HepG2 (cell line): ENCODE measurements at regions not wholly inside any gene's neighbourhood (a gene's known extent, or its start where the extent isn't known, plus 50 kb on each side); places are given as distances from the start of the nearest gene placed in this dataset.

Source experiments
- ATAC-seq: fragments of 200-7000 bp; cut with Tn5 transposase; 3 replicates; pipeline ENCODE4 v1.9.1; 2020; ENCODE audit warnings: mild to moderate bottlenecking, moderate library complexity
- BruUV-seq: library from RNA; stranded (reverse); fragments of 400-500 nt; replicated peaks from 2 replicates; lab custom pipeline; 2021; lab: Mats Ljungman, UMichigan
- CTCF ChIA-PET: fragments of 300-600 bp; formaldehyde crosslinking; extraction: SDS; loops from one replicate; lab custom pipeline; 2021; ENCODE audit warnings: low total read pairs, inconsistent platforms, low intra/inter-chr PET ratio; lab: Yijun Ruan, JAX
- POLR2A ChIA-PET: fragments of 350-600 bp; sonication (Branson Sonifier 250); formaldehyde crosslinking; loops from one replicate; lab custom pipeline; 2020; ENCODE audit warnings: antibody characterized with exemption, inconsistent platforms; lab: Yijun Ruan, JAX
- DNase-seq: peaks from one replicate; pipeline ENCODE4 v3.0.0-alpha.2; 2015; ENCODE audit warnings: low spot score
- FAIRE-seq: peaks from 3 replicates; lab custom pipeline; 2011; peaks lifted over from hg19 to GRCh38; lab: Jason Lieb, UNC
- H2AFZ ChIP-seq: one replicate; pipeline ENCODE4 v1.6.1; 2011; ENCODE audit warnings: low read length, inconsistent platforms
- H3K27ac ChIP-seq: fragments of 300-600 bp; 3 replicates; pipeline ENCODE4 v1.8.0; 2011; ENCODE audit warnings: mixed run types, mild to moderate bottlenecking, mixed read lengths, low read length, inconsistent platforms; ENCODE audit not compliant: insufficient read depth; ENCODE audit errors: extremely low read length
- H3K27me3 ChIP-seq, 2 experiments: fragments of 200-600 bp in 1 of 2; 2 replicates in 1 of 2; 3 replicates in 1 of 2; pipeline versions ENCODE4 v1.6.0 to v1.8.0; 2011; ENCODE audit warnings: low read length in 2 of 2, mild to moderate bottlenecking in 2 of 2, moderate library complexity in 2 of 2, inconsistent platforms in 1 of 2; ENCODE audit not compliant: insufficient read depth in 2 of 2, control insufficient read depth in 1 of 2
- H3K36me3 ChIP-seq, 2 experiments: fragments of 200-600 bp in 1 of 2; replicated peaks in 1 of 2; 2 replicates in 1 of 2; 3 replicates in 1 of 2; pipeline versions ENCODE4 v1.5.1 to v1.8.0; 2011; ENCODE audit warnings: low read length in 2 of 2, inconsistent platforms in 1 of 2; ENCODE audit not compliant: insufficient read depth in 2 of 2, control insufficient read depth in 1 of 2
- H3K4me1 ChIP-seq: 2 replicates; pipeline ENCODE4 v1.5.1; 2012; ENCODE audit warnings: low read length, inconsistent platforms; ENCODE audit not compliant: insufficient read depth
- H3K4me2 ChIP-seq: 2 replicates; pipeline ENCODE4 v1.6.0; 2011; ENCODE audit warnings: low read depth, low read length, inconsistent platforms
- H3K4me3 ChIP-seq, 3 experiments: fragments of 200-600 bp in 1 of 3; sonication (generic), shearing (Covaris generic) in 1 of 3; replicated peaks in 1 of 3; 2 replicates each; pipeline ENCODE4 v1.5.1; 2011 to 2016; ENCODE audit warnings: low read length in 3 of 3, inconsistent platforms in 2 of 3, low read depth in 2 of 3, mild to moderate bottlenecking in 2 of 3, control low read depth in 1 of 3, mixed read lengths in 1 of 3; ENCODE audit not compliant: insufficient read depth in 1 of 3
- H3K79me2 ChIP-seq: one replicate; pipeline ENCODE4 v1.6.1; 2011; ENCODE audit warnings: low read length, inconsistent platforms; ENCODE audit not compliant: insufficient read depth
- H3K9ac ChIP-seq: 2 replicates; pipeline ENCODE4 v1.6.0; 2011; ENCODE audit warnings: mild to moderate bottlenecking, low read depth, low read length, inconsistent platforms; ENCODE audit not compliant: insufficient read depth
- H3K9me3 ChIP-seq: 2 replicates; pipeline ENCODE4 v1.5.1; 2012; ENCODE audit warnings: mild to moderate bottlenecking, low read length
- H4K20me1 ChIP-seq: 2 replicates; pipeline ENCODE4 v1.6.0; 2011; ENCODE audit warnings: inconsistent platforms, mild to moderate bottlenecking, low read length, moderate library complexity; ENCODE audit not compliant: insufficient read depth
- DNMT3B ChIP-seq: conservative IDR thresholded peaks from 2 replicates; pipeline ENCODE4 v1.6.1; 2016; ENCODE audit warnings: missing biosample characterization, control low read depth
- MAFF ChIP-seq: IDR thresholded peaks from 2 replicates; pipeline ENCODE4 v1.6.1; 2011; ENCODE audit warnings: low read depth, low read length, improper control_type of control experiment
- MAFK ChIP-seq, 2 experiments: IDR thresholded peaks in 1 of 2; conservative IDR thresholded peaks in 1 of 2; 2 replicates each; pipeline ENCODE4 v1.6.1; 2011; ENCODE audit warnings: improper control_type of control experiment in 2 of 2, low read length in 2 of 2
- NFE2 ChIP-seq: sonication (generic); formaldehyde crosslinking; IDR thresholded peaks from 2 replicates; pipeline ENCODE4 v1.4.0; 2020; ENCODE audit warnings: missing genetic modification reagents
- NR1H2 ChIP-seq: sonication (generic); formaldehyde crosslinking; IDR thresholded peaks from 2 replicates; pipeline ENCODE4 v1.8.1; 2022; ENCODE audit warnings: low read depth, missing genetic modification reagents, borderline replicate concordance
- POGZ ChIP-seq: sonication (generic); formaldehyde crosslinking; IDR thresholded peaks from 2 replicates; pipeline ENCODE4 v1.4.0; 2020; ENCODE audit warnings: mild to moderate bottlenecking, missing genetic modification reagents
- U2AF1 ChIP-seq: fragments of 200-400 bp; formaldehyde crosslinking; optimal IDR thresholded peaks from 2 replicates; pipeline ENCODE3; 2017; ENCODE audit warnings: mild to moderate bottlenecking, low read depth, low read length
- ZNF33B ChIP-seq: sonication (generic); formaldehyde crosslinking; IDR thresholded peaks from 2 replicates; pipeline ENCODE4 v1.5.1; 2020; ENCODE audit warnings: mild to moderate bottlenecking, missing genetic modification reagents
- WGBS: methylation state at CpG from one replicate; pipeline ENCODE4 v1.1.6; 2017; ENCODE audit warnings: low lambda C conversion rate; 5-methylcytosine and 5-hydroxymethylcytosine counted together
- in situ Hi-C: cut with HindIII; loops from 2 replicates; pipeline ENCODE4 v1.10.0; 2017; ENCODE audit warnings: low pct_unique_long_range_greater_than_20kb; ENCODE audit not compliant: extremely low pct_ligation_motif_present
- intact Hi-C: fragments of 100-400 bp; cut with micrococcal nuclease; formaldehyde crosslinking; loops from one replicate; pipeline ENCODE4 v1.10.0; 2022; ENCODE audit not compliant: unreplicated experiment

DNA sequence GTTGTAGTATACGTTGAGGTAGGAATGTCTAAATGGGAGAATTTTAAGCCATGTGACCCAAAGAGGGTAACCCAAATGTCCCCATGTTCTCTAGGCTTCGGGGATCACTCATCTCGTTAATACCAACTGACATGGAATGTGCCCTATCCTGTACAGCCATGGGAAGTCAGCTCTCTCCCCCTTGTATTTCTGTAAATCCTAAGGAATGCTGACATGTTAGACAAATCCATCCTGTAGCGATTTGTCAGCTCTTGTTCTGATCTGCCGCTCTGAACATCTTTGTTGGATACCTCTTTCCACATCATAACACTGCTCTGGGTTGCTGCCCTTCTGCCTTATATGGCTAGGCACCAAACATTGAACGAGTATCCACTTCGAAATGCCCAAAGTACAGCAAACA, 350.6 kb downstream of the RND3 start:
- Histone ChIP-seq H3K4me2 (no peak overlapping the region), H3K79me2 (no peaks in the 10 kb centered on the region), H3K4me3 (no peak overlapping the region), H3K36me3 (no peaks in the 10 kb centered on the region), H2AFZ (no peak overlapping the region), H3K9me3 (peaks cover 35% of the 10 kb centered on the region), H3K9ac (no peak overlapping the region), H4K20me1 (no peaks in the 10 kb centered on the region), H3K27ac (no peak overlapping the region), H3K27me3 (no peaks in the 10 kb centered on the region), H3K4me1 (no peaks in the 10 kb centered on the region)
- 26% methylated on average over 7 of the region's 7 CpGs for WGBS
- no peak for ATAC-seq
- in situ Hi-C loops (no loop called here), intact Hi-C loops (no loop called here)
- DNase-seq: no peak
- CTCF ChIA-PET: no interaction called here
- no TSS peak for BruUV-seq
- POLR2A ChIA-PET: no interaction called here
- FAIRE-seq: no peak
- TF ChIP-seq DNMT3B (CRISPR knock-in tag) (no peak), NR1H2 (CRISPR knock-in tag) (no peak), ZNF33B (CRISPR knock-in tag) (no peak), NFE2 (CRISPR knock-in tag) (no peak), POGZ (CRISPR knock-in tag) (no peak)

GRCh38 chr2:150136401-150136800, 351.1 kb downstream of the RND3 start:
- ATAC-seq: no peak
- in situ Hi-C loops: no loop called here

More at GRCh38 chr2:150136401-150136800, 351.1 kb downstream of the RND3 start:
- POLR2A ChIA-PET: no interaction called here
- peaks cover 35% of the 10 kb centered on the region for H3K9me3 ChIP-seq
- H3K36me3 ChIP-seq: no peaks in the 10 kb centered on the region
- no peak overlapping the region for H3K27ac ChIP-seq
- no peak for FAIRE-seq
- intact Hi-C loops: no loop called here
- H3K4me1 ChIP-seq: no peaks in the 10 kb centered on the region
- no peaks in the 10 kb centered on the region for H3K27me3 ChIP-seq
- H3K9ac ChIP-seq: no peak overlapping the region
- TF ChIP-seq MAFF (peak; percentile 97), U2AF1 (no peak), MAFK (conservative IDR thresholded peaks at IDR 0.05 in 1 of 2, IDR thresholded peaks at IDR 0.05 in 1 of 2; ENCODE audit: low read length in 2 of 2) (peak; percentile 95 to 98)
- TF ChIP-seq, all 625 proteins: peak for 2
- WGBS: 7% methylated on average over 3 of the region's 3 CpGs
- Histone ChIP-seq H3K79me2 (no peaks in the 10 kb centered on the region), H3K4me3 (no peak overlapping the region), H3K4me2 (no peak overlapping the region), H4K20me1 (no peaks in the 10 kb centered on the region), H2AFZ (no peak overlapping the region)
- CTCF ChIA-PET: no interaction called here
- DNase-seq: no peak
- no TSS peak for BruUV-seq
